NCI-H524 (cell line): ENCODE measurements at regions not wholly inside any gene's neighbourhood (a gene's known extent, or its start where the extent isn't known, plus 50 kb on each side); places are given as distances from the start of the nearest gene placed in this dataset.
A peak's percentile ranks its signal among the peaks of the same experiment; 100 is the strongest.
"Not testable (repeated sequence)": the region's sequence is repeated elsewhere in the genome, so short reads cannot be mapped to it uniquely, and the experiment has no call there.

Experiments
- DNase-seq, 2 experiments: peaks; one replicate each; lab custom pipeline; 2025; lab: John Stamatoyannopoulos, UW

DNA sequence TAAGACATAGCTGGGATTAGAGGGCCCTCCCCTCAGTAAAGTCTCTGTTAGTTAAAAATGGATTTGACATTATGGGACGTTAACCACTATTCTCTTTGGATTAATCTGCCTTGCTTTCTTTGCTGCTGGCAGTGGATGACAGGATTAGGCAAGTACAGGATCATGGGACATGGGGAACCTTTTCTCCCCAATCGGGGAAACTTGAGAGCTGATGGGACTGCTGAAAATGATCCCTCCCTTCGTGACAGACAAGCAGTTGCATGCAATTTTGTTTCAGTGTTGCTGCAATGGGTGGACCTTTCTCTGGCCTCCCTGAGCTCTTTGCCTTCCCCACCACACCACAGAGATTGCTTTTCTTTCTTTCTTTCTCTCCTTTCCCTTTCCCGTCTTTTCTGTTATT is 120.2 kb upstream of the BANK1 start:
- no peak for DNase-seq

DNA sequence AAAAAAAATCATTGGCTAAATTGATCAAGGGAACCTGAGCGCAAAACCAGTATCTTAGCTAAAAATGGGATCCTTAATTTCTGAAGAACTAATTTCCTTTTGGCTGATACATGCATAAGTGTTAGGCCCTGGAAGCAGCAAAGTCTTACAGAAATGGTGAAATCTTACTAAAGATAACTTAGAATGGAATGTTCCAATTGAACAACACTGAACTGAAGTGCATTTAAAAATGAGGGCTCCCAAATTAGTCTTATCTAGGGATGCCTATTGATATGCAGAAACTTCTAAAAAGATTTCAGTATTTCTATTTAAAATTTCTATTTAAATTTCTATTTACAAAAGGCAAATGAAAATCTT is 120.7 kb upstream of the BANK1 start:
- no peak for DNase-seq

DNA sequence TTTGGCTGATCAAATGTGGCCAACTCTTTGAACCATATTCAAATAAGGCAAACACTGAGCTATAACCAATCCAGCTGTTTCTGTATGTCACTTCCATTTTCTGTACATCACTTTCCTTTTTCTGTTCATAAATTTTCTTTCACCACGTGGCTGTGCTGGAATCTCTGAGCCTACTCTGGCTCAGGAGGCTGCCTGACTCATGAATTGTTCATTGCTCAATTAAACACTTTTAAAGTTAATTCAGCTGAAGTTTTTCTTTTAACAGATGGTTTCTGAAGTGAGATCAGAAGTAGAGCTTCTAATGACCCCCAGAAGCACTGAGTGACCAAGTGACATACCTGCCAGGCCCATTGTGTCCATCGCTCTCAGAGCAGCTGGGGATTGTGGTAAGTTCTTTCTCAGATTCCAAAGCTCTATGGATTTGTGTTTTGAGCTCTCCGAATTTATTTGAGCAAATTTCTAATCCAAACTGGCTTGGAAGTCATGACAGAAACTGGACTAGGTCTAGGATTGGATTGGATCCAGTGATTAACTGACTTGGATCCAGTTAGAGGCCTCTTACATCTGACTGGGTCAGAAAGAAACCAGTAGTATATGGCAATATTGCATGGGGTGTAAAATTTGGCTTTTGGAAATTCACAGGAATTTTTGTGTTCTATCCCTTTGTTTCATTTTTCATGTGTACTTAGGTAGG is 121.2 kb upstream of the BANK1 start:
- DNase-seq: no peak

DNA sequence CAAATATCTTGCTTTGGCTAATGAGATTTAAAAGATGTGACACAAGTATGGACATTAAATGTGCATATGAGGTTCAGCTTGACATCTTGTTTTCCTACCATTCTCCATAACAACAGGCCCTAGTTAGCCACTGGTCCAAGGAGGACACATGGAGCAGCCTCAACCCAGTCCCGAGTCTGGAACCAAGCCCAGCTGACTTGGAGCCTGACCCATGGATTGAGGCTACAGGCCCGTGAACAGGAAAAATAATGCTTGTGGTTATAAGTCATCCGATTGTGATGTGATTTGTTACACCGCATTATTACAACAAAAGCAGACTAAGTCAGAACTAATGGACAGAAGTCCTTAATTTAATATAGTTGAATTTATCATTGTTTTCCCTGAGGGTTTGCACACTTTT is 123.2 kb upstream of the BANK1 start:
- DNase-seq: no peak

DNA sequence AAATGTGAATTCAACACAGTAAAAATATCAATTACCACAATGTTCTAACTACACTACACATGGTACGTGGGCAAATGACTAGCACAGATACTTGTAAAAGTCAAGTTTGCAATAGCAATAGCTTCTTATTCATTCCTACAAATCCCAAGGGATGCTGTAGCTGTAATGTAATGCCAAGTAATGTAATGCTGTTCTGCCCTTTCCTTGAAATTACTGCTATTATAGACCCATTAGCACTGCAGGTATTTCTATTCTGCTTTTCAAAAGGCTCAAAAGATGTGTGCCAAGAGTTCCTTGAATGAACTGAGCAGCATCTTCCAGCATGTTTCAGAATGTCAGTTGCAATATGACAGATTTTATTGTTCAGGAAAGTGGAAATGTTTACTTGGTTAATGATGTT is 129.9 kb upstream of the BANK1 start:
- no peak for DNase-seq

DNA sequence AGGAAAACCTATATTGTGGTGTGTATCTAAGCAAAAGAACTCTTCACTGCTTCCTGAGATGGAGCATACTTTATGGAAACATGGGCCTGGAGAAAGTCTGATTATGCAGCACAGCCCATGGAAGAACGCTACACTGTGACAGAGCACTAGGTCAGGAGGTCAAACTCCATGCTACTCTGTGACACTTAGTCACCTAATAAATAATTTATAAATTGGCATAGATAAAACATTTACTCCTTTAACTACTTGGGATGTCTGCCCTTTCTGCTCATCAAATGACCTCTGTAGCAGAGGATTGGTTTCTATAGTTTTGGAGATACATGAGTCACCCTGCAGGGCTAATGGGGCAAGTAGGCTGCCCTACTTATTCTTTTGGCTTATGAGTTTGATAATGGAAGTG is 134.7 kb upstream of the BANK1 start:
- no peak for DNase-seq

DNA sequence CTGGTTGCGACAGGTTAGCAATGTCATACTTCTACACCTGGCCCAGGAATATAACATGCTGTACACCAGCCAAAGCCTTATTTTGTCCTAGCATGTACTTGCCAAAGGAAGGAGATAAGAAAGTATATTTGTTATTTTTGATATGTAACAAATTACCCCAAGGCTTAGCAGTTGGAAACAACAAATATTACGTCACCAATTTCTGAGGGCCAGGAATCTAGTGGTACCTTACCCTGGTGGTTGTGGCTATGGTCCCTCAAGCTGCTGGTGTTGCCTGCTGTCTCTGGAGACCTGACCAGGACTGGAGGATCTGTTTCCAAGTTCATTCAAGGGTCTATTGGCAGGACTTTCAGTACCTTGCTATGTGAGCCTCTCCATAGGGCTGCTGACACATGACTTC is 135.5 kb upstream of the BANK1 start:
- no peak for DNase-seq

DNA sequence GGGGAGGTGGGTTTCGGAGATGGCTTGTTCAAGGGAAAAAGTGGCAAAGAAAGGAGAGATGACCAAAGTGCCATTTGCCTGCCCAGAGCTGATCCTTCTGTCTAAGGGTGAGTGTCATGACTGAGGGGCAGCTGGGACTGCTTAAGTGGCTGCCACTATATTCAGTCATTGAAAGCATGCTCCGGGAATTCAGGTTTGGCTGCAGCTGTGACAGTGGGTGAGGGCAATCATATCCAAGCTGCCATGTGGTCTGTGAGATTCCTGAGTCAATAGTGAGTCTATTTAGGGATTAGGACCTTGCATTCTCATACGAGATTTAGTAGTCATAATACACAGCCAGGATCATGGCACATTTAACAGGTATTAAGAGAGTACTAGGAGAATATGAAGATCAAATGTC is 138.8 kb upstream of the BANK1 start:
- DNase-seq: peak; percentile 83 to 90

DNA sequence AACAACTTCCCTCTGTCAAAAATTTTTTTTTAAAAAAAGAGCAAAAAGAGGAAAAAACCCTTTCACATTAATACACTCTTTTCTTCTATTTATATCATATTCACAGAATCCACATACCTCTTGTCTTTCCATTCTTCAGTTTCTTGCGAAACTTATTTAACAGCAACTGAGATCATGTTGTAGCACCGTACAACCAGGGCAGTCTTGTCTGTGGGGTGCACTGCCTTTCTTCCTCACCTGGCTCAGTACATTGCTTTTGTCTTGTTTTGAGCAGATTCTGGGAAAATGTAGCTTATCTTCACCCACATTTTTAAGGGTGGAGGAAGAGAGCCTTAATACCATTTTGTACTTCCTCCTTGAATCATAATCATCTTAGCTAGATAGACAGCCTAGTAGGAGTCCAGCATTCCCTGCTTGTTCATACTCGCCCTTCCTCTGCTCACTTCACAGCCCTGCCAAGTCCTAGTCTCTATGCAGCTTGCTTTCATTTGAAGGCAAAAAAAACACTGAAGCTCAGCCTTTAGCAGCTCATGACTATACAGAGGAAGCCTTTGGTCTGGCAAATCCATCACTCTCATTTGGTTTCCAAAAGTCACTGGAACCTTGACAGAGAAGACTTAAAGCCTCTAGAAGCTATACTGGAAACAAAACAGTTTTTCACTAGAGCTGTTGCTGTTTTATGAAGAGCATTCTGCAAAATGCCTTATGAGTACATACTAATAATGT is 140.6 kb upstream of the BANK1 start:
- peak in 1 of 2 experiments; percentile 21 for DNase-seq

DNA sequence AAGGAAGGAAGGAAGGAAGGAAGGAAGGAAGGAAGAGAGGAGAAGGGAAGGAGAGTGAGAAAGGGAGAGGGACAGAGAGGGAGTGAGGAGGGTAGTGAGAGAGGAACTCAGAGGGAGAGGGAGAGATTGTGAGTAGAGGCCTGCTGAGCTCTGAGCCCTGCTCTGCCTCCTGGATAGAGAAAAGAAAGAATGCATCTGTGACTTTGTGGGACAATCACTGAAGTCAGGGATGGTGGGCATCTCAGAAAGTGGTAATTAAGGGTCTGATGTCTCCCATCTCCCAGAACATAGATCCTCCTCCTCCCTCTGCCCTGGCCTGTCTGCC is 142.9 kb upstream of the BANK1 start:
- no peak for DNase-seq

DNA sequence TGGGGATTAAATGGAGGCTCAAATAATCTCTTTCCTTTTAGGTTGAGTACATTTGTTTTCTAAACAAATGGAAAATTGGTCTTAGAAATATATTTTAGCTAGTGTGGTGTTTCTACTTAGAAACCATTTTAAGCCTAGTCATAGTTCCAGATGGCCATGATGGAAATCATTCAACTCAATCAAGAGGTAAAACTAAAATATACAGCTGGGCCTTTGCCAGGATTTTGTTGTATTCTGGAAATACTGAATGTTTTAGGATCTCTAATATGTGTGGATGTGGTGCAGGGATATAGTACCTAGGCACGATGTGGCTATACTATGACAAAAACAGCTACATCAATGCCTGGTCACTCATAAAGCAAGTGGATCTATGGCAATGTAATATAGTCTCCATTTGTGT is 146.0 kb upstream of the BANK1 start:
- no peak for DNase-seq

DNA sequence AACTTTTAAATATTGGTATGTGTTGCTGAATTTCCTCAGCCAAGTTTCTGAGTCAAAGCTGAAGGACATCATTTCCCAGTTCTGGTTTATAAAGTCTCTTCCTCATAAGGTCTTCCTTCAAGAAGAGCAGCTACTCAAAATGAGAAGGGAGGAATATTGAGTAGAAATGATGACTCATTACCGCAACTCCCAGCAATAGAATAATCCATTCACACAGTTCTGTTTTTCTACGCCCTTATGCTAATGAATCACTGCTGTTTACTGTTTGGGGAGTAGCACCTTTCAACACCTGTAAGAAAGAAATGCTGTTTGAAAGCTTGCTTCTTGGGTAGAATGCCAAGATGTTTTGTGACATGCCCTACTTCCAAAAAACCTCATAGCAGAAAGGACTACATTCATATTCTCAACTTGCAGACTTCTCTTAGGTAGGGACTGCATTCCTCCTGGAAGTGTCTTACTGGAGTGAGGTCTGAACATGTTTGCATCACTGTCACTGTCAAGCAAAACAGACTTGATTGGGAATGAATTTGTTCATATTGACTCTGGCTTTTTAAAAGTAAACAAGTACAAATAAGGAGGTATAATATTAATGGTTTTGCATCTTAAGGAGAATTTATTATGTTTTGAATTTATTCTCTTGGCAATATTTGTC is 147.2 kb upstream of the BANK1 start:
- DNase-seq: no peak

DNA sequence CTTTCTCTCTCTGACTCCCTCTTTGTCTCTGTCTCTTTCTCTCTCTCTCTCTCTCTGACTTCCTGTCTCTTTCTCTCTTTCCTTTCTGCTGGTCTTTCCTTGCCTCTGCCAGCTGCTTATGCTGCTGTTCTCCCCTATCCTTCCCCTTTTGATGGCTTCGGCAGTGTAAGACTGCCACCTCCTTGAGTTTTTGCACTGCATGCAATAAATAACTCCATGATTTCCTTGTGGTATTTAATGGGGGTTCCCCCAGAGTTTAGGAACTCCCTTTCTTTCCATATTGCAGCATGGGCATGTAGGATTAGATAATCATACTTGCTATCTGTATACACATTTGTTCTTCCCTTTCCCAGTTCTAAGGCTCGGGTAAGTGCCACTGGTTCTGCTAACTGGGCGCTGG is 157.8 kb upstream of the BANK1 start:
- not testable (repeated sequence) for DNase-seq

DNA sequence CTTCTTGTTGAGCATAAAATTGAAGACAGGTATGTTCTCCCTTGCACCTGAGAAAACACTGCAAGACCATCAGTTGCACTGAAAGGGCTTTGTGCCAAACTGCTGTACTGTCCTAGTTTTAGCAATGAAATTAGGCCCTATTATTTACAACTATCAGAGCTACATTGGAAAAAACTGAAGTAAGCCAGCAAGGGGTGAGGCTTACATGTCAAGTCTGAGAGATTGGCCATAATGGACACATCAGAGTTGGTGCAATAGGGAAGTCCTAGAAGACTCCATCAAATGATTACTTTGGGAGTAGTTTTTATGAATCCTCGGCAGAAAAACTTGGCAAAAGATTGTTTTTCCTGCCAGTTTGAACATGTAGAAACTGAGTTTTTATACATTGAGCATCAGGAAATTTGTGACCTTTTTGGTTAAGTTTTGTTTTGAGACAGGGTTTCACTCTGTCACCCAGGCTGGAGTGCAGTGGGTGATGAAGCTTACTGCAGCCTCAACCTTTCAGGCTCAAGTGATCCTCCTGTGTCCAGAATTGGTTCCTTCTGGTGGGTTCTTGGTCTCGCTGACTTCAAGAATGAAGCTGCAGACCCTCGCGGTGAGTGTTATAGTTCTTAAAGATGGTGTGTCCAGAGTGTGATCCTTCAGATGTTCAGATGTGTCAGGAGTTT is 160.1 kb upstream of the BANK1 start:
- DNase-seq: no peak

DNA sequence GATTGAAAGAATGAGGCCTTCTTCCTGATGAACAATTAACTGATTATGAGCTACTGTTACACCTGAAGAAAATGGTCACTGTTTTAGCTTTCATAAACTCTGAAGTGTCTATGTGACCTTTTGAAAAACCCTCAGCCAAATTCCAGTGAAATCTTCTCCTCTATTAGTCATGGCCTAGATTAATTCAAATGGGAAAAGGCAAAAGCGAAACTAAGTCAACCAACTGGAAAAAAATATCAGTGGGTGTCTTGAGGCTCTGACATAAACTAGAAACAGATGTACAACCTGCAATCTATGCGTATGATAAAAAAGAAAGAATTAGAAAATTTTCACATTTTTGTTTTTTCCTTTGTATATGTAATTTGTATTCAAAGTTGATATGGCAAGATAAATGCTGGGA is 169.4 kb upstream of the BANK1 start:
- DNase-seq: no peak

DNA sequence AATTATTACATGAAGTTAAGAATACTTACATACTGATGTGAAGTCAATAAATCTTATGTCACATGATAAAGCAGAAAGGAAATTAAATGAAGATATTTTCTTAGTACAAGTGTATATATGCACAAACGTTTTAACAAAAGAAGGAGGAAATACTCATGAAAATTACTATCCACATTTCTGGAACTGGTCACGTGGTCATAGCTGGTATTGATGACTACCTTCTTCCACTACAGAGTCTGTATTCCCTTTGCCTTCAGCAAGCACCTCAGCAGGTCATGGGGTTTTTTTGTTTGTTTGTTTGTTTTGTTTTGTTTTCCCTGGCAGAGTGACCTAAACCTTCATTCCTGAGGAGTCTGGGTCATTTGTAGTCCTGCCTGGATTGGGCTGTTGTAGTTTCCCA is 174.9 kb upstream of the BANK1 start:
- no peak for DNase-seq

DNA sequence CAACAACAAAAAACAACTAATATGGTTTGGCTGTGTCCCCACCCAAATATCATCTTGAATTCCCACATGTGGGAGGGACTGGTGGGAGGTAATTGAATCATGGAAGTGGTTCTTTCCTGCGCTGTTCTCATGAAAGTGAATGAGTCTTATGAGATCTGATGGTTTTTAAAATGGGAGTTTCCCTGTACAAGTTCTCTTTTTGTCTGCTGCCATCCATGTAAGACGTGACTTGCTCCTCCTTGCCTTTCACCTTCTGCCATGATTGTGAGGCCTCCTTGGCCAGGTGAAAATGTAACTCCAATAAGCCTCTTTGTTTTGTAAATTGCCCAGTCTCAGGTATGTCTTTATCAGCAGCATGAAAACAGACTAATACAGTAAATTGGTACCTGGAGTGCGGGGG is 183.5 kb upstream of the BANK1 start:
- DNase-seq: not testable (repeated sequence)

DNA sequence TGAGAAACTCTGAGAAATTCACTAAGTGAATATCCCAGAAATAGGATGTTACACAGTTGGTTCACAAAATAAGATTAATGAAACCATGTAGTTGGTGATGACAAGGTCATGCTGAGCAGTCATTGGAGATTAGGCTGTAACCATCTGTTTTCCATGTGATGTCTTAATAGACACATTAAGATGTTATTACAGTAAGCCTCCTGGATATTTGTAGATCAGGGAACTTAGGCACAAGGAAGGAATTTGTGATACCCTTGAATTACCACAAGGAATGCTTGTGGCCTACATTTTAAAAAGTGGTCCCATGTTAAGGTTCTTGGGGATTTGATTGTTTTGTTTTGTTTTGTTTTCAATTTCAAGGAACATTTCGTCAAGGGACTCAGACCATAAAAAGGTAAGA is 185.6 kb upstream of the BANK1 start:
- peak; percentile 30 to 69 for DNase-seq

DNA sequence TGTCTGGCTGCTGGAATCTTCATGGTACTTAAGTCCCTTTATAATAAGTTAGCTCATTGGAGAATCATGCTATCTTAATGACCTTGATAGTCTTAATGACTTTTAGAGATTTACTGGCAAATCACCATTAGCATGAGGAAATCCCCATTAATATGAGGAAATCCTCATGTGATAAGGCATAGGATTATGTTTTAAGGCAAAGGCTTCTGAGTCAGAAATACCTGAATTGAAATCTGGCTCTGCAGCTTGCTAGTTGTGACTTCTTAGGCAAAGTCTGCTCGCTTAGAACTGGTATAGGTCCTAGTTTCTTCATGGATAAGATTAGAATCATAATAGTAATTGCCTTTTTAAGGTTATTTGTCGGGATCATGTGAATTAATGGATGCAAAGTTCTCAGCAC is 190.2 kb upstream of the BANK1 start:
- no peak for DNase-seq

DNA sequence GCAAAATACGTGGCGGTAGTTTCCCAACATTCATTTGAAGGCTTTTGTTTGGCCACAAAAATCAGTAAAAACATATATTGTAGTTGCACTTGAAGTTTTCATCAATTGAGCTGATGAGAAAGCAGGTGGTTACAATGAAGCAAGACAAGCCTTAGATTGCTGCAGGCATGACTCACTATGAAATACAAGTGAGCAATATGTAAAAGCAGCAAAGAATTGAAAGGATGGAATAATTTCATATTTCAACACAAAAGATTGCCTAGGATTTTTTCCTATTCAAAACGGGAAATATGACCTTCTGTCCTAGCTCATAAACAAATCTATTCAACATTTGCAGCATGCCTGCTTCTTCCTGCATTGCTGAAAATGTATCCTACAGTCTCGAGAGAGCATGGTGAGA is 190.9 kb upstream of the BANK1 start:
- no peak for DNase-seq

DNA sequence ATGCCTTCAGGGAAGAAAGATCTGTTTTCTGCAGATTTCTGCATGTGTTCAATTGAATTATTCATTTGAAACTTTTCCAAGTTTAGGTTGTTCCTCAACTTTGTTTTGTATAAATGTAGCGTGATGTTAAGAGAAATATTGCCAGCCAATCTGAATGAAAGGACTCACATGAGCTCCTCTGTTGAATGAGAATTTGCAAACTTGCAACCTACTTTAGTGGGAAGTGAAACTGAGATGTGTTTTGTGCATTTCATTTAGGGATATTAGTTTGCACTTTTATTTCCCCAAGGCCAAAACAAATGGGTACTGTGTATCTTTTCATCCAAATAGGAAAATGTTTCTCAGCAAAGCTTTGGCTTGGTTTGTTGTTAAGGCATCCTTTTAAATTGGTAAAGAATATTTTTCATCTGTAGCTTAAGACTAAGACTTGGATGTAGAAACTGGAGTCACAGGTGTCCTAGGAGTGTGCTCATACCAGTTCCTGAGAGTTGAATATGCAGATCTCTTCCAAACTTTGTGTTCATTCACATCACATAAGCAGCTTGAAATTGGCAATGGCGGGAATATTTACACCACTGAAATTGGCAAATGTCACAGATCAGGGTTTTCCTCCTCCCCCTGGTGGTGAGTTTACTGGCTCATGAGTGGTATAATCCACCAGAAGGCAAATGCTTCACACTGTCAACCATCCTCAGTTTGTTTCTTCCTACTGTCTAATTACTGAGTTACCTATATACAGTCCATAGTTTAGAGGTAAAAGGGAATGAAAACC is 193.6 kb upstream of the BANK1 start:
- DNase-seq: no peak

DNA sequence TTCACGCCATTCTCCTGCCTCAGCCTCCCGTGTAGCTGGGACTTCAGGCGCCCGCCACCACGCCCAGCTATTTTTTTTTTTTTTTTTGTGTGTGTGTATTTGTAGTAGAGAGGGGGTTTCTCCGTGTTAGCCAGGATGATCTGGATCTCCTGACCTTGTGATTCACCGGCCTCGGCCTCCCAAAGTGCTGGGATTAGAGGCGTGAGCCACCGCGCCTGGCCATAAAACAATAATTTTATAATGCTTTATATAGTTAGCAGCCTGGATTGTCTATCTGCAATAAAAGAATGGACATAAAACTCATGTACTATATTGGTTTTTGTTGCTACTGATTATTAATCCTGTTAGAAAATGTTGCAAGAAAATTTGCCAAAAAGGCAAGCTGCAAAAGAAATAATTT is 195.9 kb upstream of the BANK1 start:
- no peak for DNase-seq
